Mucosa of stomach (tissue), 1 donor: ENCODE measurements at regions not wholly inside any gene's neighbourhood (a gene's known extent, or its start where the extent isn't known, plus 50 kb on each side); places are given as distances from the start of the nearest gene placed in this dataset.

ENCODE experiments used
- H3K27me3 ChIP-seq: one replicate; pipeline ENCODE4 v1.7.0; 2013; ENCODE audit warnings: mild to moderate bottlenecking, low read length; ENCODE audit not compliant: control insufficient read depth, insufficient read depth
- H3K36me3 ChIP-seq: one replicate; pipeline ENCODE4 v1.7.0; 2013; ENCODE audit warnings: low read length; ENCODE audit not compliant: control insufficient read depth, insufficient read depth
- H3K4me1 ChIP-seq: one replicate; pipeline ENCODE4 v1.7.0; 2013; ENCODE audit warnings: mild to moderate bottlenecking, low read length; ENCODE audit not compliant: control insufficient read depth, insufficient read depth
- H3K4me3 ChIP-seq: one replicate; pipeline ENCODE4 v1.7.0; 2013; ENCODE audit warnings: low read length
- H3K9ac ChIP-seq: one replicate; pipeline ENCODE4 v1.7.0; 2013; ENCODE audit warnings: mild to moderate bottlenecking, low read length, moderate library complexity
- H3K9me3 ChIP-seq: one replicate; pipeline ENCODE4 v1.7.0; 2013; ENCODE audit warnings: mild to moderate bottlenecking, low read length, moderate library complexity; ENCODE audit not compliant: control insufficient read depth
- donor health status: Pancreatic carcinoma.

GRCh38 chr5:117497601-117498000, 923.0 kb upstream of the SEMA6A start:
- Histone ChIP-seq H3K4me1 (no peaks in the 10 kb centered on the region), H3K27me3 (no peaks in the 10 kb centered on the region), H3K9me3 (no peaks in the 10 kb centered on the region), H3K9ac (no peak overlapping the region), H3K4me3 (no peak overlapping the region), H3K36me3 (no peaks in the 10 kb centered on the region)

- Histone ChIP-seq H3K36me3 (no peaks in the 10 kb centered on the region), H3K27me3 (no peaks in the 10 kb centered on the region), H3K9me3 (no peaks in the 10 kb centered on the region)
Observed at GRCh38 chr5:117496801-117497200, 922.2 kb upstream of the SEMA6A start.

GRCh38 chr5:117494188-117494587, 919.6 kb upstream of the SEMA6A start:
- no peak overlapping the region for H3K4me3 ChIP-seq
- H3K9ac ChIP-seq: no peak overlapping the region
- H3K9me3 ChIP-seq: no peaks in the 10 kb centered on the region
- H3K4me1 ChIP-seq: no peaks in the 10 kb centered on the region
- no peaks in the 10 kb centered on the region for H3K36me3 ChIP-seq
- H3K27me3 ChIP-seq: no peaks in the 10 kb centered on the region

More at GRCh38 chr5:117496801-117497200, 922.2 kb upstream of the SEMA6A start:
- Histone ChIP-seq H3K9ac (no peak overlapping the region), H3K4me1 (no peaks in the 10 kb centered on the region), H3K4me3 (no peak overlapping the region)

GRCh38 chr5:117488976-117489500, 914.4 kb upstream of the SEMA6A start:
- H3K27me3 ChIP-seq: no peaks in the 10 kb centered on the region
- H3K4me3 ChIP-seq: no peak overlapping the region
- H3K9ac ChIP-seq: no peak overlapping the region
- H3K9me3 ChIP-seq: no peaks in the 10 kb centered on the region
- no peaks in the 10 kb centered on the region for H3K36me3 ChIP-seq
- H3K4me1 ChIP-seq: no peaks in the 10 kb centered on the region

- Histone ChIP-seq H3K9me3 (no peaks in the 10 kb centered on the region), H3K36me3 (no peaks in the 10 kb centered on the region), H3K4me1 (no peaks in the 10 kb centered on the region), H3K9ac (no peak overlapping the region), H3K4me3 (no peak overlapping the region), H3K27me3 (no peaks in the 10 kb centered on the region)
Observed at GRCh38 chr5:117487556-117487955, 912.9 kb upstream of the SEMA6A start.

- Histone ChIP-seq H3K27me3 (no peaks in the 10 kb centered on the region), H3K36me3 (no peaks in the 10 kb centered on the region), H3K9me3 (no peaks in the 10 kb centered on the region), H3K4me1 (no peaks in the 10 kb centered on the region), H3K4me3 (no peak overlapping the region), H3K9ac (no peak overlapping the region)
Observed at GRCh38 chr5:117486879-117487391, 912.3 kb upstream of the SEMA6A start.

- no peaks in the 10 kb centered on the region for H3K9me3 ChIP-seq
- H3K4me3 ChIP-seq: no peak overlapping the region
- H3K36me3 ChIP-seq: no peaks in the 10 kb centered on the region
- H3K9ac ChIP-seq: no peak overlapping the region
- H3K4me1 ChIP-seq: no peaks in the 10 kb centered on the region
- no peaks in the 10 kb centered on the region for H3K27me3 ChIP-seq
Observed at GRCh38 chr5:117486261-117486660, 911.6 kb upstream of the SEMA6A start.

- Histone ChIP-seq H3K9ac (no peak overlapping the region), H3K4me1 (no peaks in the 10 kb centered on the region), H3K27me3 (no peaks in the 10 kb centered on the region), H3K9me3 (no peaks in the 10 kb centered on the region), H3K36me3 (no peaks in the 10 kb centered on the region), H3K4me3 (no peak overlapping the region)
Observed at GRCh38 chr5:117475919-117476318, 901.3 kb upstream of the SEMA6A start.

- Histone ChIP-seq H3K27me3 (no peaks in the 10 kb centered on the region), H3K36me3 (no peaks in the 10 kb centered on the region), H3K4me3 (no peak overlapping the region), H3K4me1 (no peaks in the 10 kb centered on the region), H3K9ac (no peak overlapping the region), H3K9me3 (no peaks in the 10 kb centered on the region)
Observed at GRCh38 chr5:117473165-117473564, 898.5 kb upstream of the SEMA6A start.

- H3K9ac ChIP-seq: no peak overlapping the region
- H3K4me3 ChIP-seq: no peak overlapping the region
- no peaks in the 10 kb centered on the region for H3K9me3 ChIP-seq
- no peaks in the 10 kb centered on the region for H3K4me1 ChIP-seq
- H3K27me3 ChIP-seq: no peaks in the 10 kb centered on the region
- no peaks in the 10 kb centered on the region for H3K36me3 ChIP-seq
Observed at GRCh38 chr5:117463881-117464570, 889.4 kb upstream of the SEMA6A start.

GRCh38 chr5:117461966-117462365, 887.3 kb upstream of the SEMA6A start:
- H3K4me3 ChIP-seq: no peak overlapping the region
- H3K9ac ChIP-seq: no peak overlapping the region
- H3K27me3 ChIP-seq: no peaks in the 10 kb centered on the region
- H3K9me3 ChIP-seq: no peaks in the 10 kb centered on the region
- no peaks in the 10 kb centered on the region for H3K36me3 ChIP-seq
- H3K4me1 ChIP-seq: no peaks in the 10 kb centered on the region

GRCh38 chr5:117461403-117461802, 886.8 kb upstream of the SEMA6A start:
- Histone ChIP-seq H3K9me3 (no peaks in the 10 kb centered on the region), H3K27me3 (no peaks in the 10 kb centered on the region), H3K9ac (no peak overlapping the region), H3K4me3 (no peak overlapping the region), H3K36me3 (no peaks in the 10 kb centered on the region), H3K4me1 (no peaks in the 10 kb centered on the region)
